Karpas-422 (cell line): ENCODE measurements at regions not wholly inside any gene's neighbourhood (a gene's known extent, or its start where the extent isn't known, plus 50 kb on each side); places are given as distances from the start of the nearest gene placed in this dataset.

Experiments
- DNase-seq: peaks from one replicate; pipeline ENCODE4 v3.0.0-alpha.2; 2015
- H2AFZ ChIP-seq: fragments of 200-600 bp; sonication (generic); 2 replicates; pipeline ENCODE4 v1.6.1; 2014; ENCODE audit warnings: antibody characterized with exemption, low read length, mixed read lengths
- H3K27ac ChIP-seq: fragments of 200-600 bp; sonication (generic); 2 replicates; pipeline ENCODE4 v1.5.1; 2014; ENCODE audit warnings: mild to moderate bottlenecking, low read length, moderate library complexity
- H3K27me3 ChIP-seq: fragments of 200-600 bp; sonication (generic); 2 replicates; pipeline ENCODE4 v1.6.1; 2014; ENCODE audit warnings: low read length, mixed read lengths
- H3K36me3 ChIP-seq: fragments of 200-600 bp; sonication (generic); 2 replicates; pipeline ENCODE4 v1.6.1; 2014; ENCODE audit warnings: low read length, mixed read lengths; ENCODE audit not compliant: insufficient read depth
- H3K4me1 ChIP-seq: fragments of 200-600 bp; sonication (generic); 2 replicates; pipeline ENCODE4 v1.6.1; 2014; ENCODE audit warnings: mild to moderate bottlenecking, low read length, mixed read lengths
- H3K4me2 ChIP-seq: fragments of 200-600 bp; sonication (generic); 2 replicates; pipeline ENCODE4 v1.6.1; 2014; ENCODE audit warnings: low read length, low read depth, mild to moderate bottlenecking; ENCODE audit not compliant: poor library complexity, severe bottlenecking
- H3K4me3 ChIP-seq: fragments of 200-600 bp; sonication (generic); 2 replicates; pipeline ENCODE4 v1.5.1; 2014; ENCODE audit warnings: mild to moderate bottlenecking, antibody characterized with exemption, low read length, mixed read lengths
- H3K79me2 ChIP-seq: fragments of 200-600 bp; sonication (generic); 2 replicates; pipeline ENCODE4 v1.6.1; 2014; ENCODE audit warnings: mild to moderate bottlenecking, low read length, mixed read lengths
- H3K9ac ChIP-seq: fragments of 200-600 bp; sonication (generic); 2 replicates; pipeline ENCODE4 v1.6.0; 2014; ENCODE audit warnings: low read length
- H3K9me2 ChIP-seq: fragments of 200-600 bp; sonication (generic), shearing (Covaris generic); replicated peaks from 2 replicates; pipeline ENCODE4 v1.6.0; 2014; ENCODE audit warnings: mild to moderate bottlenecking, low read length, moderate library complexity; ENCODE audit not compliant: insufficient read depth
- H3K9me3 ChIP-seq: fragments of 300-700, 200-600 bp; sonication (generic); 2 replicates; pipeline ENCODE4 v1.6.1; 2014; ENCODE audit warnings: low read length, mixed read lengths
- H4K20me1 ChIP-seq: fragments of 200-600 bp; sonication (generic); 2 replicates; pipeline ENCODE4 v1.6.1; 2014; ENCODE audit warnings: mild to moderate bottlenecking, antibody characterized with exemption, low read length, low read depth; ENCODE audit not compliant: insufficient read depth

DNA sequence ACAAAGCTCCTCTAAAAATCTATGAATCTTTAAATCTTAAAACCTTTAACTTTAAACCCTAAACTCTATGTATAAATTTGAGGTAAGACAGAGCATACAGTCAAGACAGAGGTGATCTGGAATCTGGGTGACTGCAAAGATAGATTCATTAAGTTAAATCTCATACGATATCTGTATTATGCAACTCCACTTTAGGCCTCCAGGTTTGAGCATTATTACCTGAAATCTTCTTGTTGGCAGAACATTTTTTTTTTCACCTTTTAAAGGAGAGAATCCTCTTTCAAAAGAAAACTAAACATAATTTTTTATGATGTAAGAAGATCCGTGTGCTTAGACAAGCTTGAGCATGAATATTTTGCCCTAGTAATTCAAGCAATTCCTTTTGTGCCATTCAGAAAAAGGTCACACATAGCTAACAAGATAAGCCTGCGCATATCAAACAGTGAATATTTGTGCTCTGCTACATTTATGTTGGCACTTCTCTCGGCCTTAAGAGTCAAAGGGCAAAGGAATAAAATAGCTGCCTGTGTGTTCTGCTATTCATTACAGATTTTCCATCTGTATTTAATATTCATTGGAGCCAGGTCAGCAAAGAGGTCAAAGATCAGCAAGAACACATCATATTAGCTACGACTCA, 163.3 kb downstream of the TMTC3 start:
- Histone ChIP-seq H3K4me2 (no peak overlapping the region), H3K9me3 (no peaks in the 10 kb centered on the region), H3K27me3 (no peaks in the 10 kb centered on the region), H3K27ac (no peak overlapping the region), H3K4me1 (no peaks in the 10 kb centered on the region), H3K9ac (no peak overlapping the region), H3K79me2 (no peaks in the 10 kb centered on the region), H4K20me1 (no peaks in the 10 kb centered on the region), H3K36me3 (no peaks in the 10 kb centered on the region), H3K9me2 (no peaks in the 10 kb centered on the region), H2AFZ (no peak overlapping the region), H3K4me3 (no peak overlapping the region)
- DNase-seq: no peak

DNA sequence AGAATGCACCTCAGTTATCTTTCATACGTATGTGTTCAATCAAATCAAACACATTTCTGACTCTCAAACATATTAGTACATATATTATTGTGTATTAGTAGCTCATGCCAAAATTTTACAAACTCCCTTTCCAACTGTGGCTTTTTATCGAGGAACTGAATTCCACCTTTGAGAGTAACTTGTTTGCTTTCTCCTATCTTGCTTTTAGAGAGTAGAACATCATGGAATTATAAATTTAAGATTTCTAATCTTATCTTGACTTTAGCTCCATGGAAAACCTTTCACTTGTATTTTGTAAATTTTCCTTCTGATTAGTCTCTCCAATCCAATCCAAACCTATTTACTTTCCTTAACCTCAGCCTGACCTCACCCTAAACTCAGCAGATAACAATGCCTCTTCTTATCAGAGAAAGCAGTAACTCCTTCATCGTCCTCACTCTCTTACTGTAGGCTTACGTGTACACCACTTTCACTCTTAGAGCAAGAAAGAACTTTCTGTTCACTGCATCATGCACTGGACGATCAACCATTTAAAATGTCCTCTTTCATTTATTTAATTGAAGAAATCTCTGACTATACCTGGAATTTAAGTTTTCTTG, 164.5 kb downstream of the TMTC3 start:
- no peak overlapping the region for H3K4me3 ChIP-seq
- no peak overlapping the region for H3K27ac ChIP-seq
- no peak overlapping the region for H3K4me2 ChIP-seq
- no peaks in the 10 kb centered on the region for H4K20me1 ChIP-seq
- no peak overlapping the region; the same call in 1 of the 2 replicates for H2AFZ ChIP-seq
- no peak overlapping the region for H3K9ac ChIP-seq
- H3K4me1 ChIP-seq: no peaks in the 10 kb centered on the region
- no peaks in the 10 kb centered on the region for H3K79me2 ChIP-seq
- no peaks in the 10 kb centered on the region for H3K27me3 ChIP-seq
- no peaks in the 10 kb centered on the region for H3K9me3 ChIP-seq
- no peaks in the 10 kb centered on the region for H3K9me2 ChIP-seq
- no peak for DNase-seq
- no peaks in the 10 kb centered on the region for H3K36me3 ChIP-seq

DNA sequence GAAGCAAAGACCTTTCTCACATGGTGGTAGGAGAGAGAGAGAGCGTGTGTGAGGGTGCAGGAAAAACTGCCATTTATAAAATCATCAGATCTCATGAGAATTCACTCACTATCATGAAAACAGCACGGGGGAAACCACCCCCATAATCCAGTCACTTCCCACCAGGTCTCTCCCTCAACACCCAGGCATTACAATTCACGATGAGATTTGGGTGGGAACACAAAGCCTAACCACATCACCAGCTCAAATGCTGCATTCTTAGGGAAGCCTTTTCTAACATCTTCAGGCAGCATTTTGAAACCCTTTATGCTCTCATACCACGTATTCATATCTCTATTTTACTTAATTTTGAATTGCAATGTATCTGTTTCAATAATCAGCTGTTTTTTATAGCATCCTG, 165.9 kb downstream of the TMTC3 start:
- H3K9ac ChIP-seq: no peak overlapping the region
- no peak for DNase-seq
- no peak overlapping the region for H3K27ac ChIP-seq
- no peaks in the 10 kb centered on the region for H3K9me2 ChIP-seq
- H4K20me1 ChIP-seq: no peaks in the 10 kb centered on the region
- no peaks in the 10 kb centered on the region for H3K9me3 ChIP-seq
- no peaks in the 10 kb centered on the region for H3K36me3 ChIP-seq
- no peak overlapping the region for H2AFZ ChIP-seq
- H3K4me3 ChIP-seq: no peak overlapping the region
- no peaks in the 10 kb centered on the region for H3K79me2 ChIP-seq
- no peak overlapping the region for H3K4me2 ChIP-seq
- no peaks in the 10 kb centered on the region for H3K4me1 ChIP-seq
- H3K27me3 ChIP-seq: no peaks in the 10 kb centered on the region

DNA sequence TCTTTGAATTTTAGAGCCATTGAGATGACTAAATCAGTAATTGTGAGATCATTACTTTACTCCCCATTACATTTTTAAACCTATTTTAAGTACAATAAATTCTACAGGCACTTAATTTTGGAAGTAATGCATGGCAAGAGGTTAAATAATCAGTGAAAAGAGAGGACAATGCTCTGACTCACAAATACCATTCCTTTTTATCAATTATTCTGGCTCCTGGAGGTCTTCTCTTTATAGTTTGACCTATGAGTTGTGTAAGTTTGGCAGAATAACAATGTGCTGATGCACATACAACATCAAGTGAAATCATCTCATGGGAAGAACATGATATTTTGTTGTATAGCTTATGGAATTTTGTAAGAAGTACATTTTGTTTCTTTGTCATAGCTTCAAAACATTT, 166.7 kb downstream of the TMTC3 start:
- no peaks in the 10 kb centered on the region for H3K9me2 ChIP-seq
- H3K27me3 ChIP-seq: no peaks in the 10 kb centered on the region
- H3K9me3 ChIP-seq: no peaks in the 10 kb centered on the region
- H3K4me1 ChIP-seq: no peaks in the 10 kb centered on the region
- H3K79me2 ChIP-seq: no peaks in the 10 kb centered on the region
- no peaks in the 10 kb centered on the region for H3K36me3 ChIP-seq
- DNase-seq: no peak
- no peak overlapping the region for H3K4me2 ChIP-seq
- H4K20me1 ChIP-seq: no peaks in the 10 kb centered on the region
- H3K4me3 ChIP-seq: no peak overlapping the region
- no peak overlapping the region for H3K27ac ChIP-seq
- H3K9ac ChIP-seq: no peak overlapping the region
- H2AFZ ChIP-seq: no peak overlapping the region

DNA sequence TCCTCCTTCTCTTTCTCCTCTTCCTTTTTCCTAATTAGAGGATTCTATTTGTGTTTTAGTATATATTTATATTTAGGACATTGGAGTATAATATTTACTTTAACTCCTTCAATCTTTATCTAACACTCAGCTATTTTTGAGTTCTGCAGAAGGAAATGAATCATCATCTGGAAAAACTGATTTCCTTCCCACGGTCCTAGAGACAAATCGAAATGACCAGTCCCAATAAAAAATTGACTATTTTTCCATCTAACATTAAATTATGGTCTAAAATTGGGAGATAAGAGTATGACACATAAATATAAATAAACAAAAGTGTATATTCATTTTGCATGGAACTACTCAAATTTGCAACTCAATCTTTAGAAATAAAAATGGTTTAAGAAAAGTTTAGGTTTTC, 167.4 kb downstream of the TMTC3 start:
- no peak overlapping the region for H3K4me3 ChIP-seq
- no peaks in the 10 kb centered on the region for H3K9me2 ChIP-seq
- H3K9ac ChIP-seq: no peak overlapping the region
- H3K4me1 ChIP-seq: no peaks in the 10 kb centered on the region
- no peak for DNase-seq
- H3K4me2 ChIP-seq: no peak overlapping the region
- no peaks in the 10 kb centered on the region for H3K79me2 ChIP-seq
- H3K27ac ChIP-seq: no peak overlapping the region
- H3K27me3 ChIP-seq: no peaks in the 10 kb centered on the region
- H4K20me1 ChIP-seq: no peaks in the 10 kb centered on the region
- no peaks in the 10 kb centered on the region for H3K36me3 ChIP-seq
- H2AFZ ChIP-seq: no peak overlapping the region
- H3K9me3 ChIP-seq: no peaks in the 10 kb centered on the region

DNA sequence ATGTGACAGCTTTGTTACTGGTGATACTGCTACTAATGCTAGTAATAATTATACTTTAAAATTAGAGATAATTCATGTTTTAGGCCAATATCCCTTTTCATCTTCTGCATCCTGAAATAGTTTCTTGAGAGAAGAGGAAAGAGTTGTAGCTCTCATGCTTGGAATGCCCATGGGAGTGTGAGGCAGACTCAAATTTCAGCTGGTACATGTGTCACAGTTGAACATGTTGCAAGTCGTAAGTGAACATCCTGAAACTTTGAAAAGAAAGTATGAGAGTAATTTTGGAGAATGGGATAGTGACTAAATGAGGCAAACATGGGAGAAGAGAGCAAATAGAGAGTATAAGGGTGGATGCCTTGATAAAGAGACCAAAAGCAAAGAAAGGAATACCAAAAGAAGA, 168.0 kb downstream of the TMTC3 start:
- no peak overlapping the region for H3K27ac ChIP-seq
- no peaks in the 10 kb centered on the region for H3K27me3 ChIP-seq
- no peaks in the 10 kb centered on the region for H3K36me3 ChIP-seq
- H2AFZ ChIP-seq: no peak overlapping the region
- H4K20me1 ChIP-seq: no peaks in the 10 kb centered on the region
- no peaks in the 10 kb centered on the region for H3K9me2 ChIP-seq
- H3K9me3 ChIP-seq: no peaks in the 10 kb centered on the region
- no peak overlapping the region for H3K4me3 ChIP-seq
- no peak overlapping the region for H3K9ac ChIP-seq
- H3K4me2 ChIP-seq: no peak overlapping the region
- no peaks in the 10 kb centered on the region for H3K4me1 ChIP-seq
- no peak for DNase-seq
- H3K79me2 ChIP-seq: no peaks in the 10 kb centered on the region

DNA sequence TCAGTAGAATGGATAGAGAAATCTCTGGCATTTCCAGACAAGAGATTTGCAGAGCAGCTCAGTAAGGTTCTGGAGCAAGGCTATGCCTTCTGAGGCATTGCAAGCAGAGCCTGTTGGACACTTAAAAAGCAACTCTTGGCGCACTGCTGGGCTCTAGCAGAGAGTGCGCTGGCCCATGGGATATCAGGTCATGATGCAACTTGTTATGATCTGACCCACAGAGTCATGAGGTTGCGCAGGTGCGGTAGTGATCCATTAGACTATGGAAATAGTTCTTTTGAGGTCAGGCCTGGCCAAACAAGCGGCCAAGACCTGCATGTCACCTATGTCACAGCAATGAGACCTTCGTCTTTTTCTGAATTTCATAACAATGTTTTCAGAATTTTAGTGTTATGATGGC, 168.6 kb downstream of the TMTC3 start:
- Histone ChIP-seq H3K27me3 (no peaks in the 10 kb centered on the region), H2AFZ (no peak overlapping the region), H3K4me3 (no peak overlapping the region), H3K4me2 (no peak overlapping the region), H3K9me2 (no peaks in the 10 kb centered on the region), H4K20me1 (no peaks in the 10 kb centered on the region), H3K36me3 (no peaks in the 10 kb centered on the region), H3K9me3 (no peaks in the 10 kb centered on the region), H3K4me1 (no peaks in the 10 kb centered on the region), H3K9ac (no peak overlapping the region), H3K79me2 (no peaks in the 10 kb centered on the region), H3K27ac (no peak overlapping the region)
- DNase-seq: no peak

DNA sequence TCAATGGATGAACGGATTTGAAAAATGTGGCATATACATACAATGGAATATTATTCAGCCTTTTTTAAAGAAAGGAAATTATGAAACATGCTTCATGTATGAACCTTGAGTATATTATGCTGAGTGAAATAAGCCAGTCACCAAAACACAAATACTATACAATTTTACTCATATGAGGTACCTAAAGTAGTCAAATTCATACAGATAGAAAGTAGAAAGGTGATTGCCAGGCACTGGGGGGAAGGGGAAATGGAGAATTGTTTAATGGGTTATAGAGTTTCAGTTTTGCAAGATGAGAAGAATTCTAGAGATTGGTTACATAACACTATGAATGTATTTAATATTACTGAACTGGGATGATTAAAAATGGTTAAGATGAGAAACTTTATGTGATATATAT, 171.4 kb downstream of the TMTC3 start:
- no peak for DNase-seq
- Histone ChIP-seq H4K20me1 (no peaks in the 10 kb centered on the region), H3K9me3 (no peaks in the 10 kb centered on the region), H2AFZ (no peak overlapping the region), H3K4me1 (no peaks in the 10 kb centered on the region), H3K36me3 (no peaks in the 10 kb centered on the region), H3K4me3 (no peak overlapping the region), H3K79me2 (no peaks in the 10 kb centered on the region), H3K27me3 (no peaks in the 10 kb centered on the region), H3K9ac (no peak overlapping the region), H3K9me2 (no peaks in the 10 kb centered on the region), H3K4me2 (no peak overlapping the region), H3K27ac (no peak overlapping the region)
